ENCODE measurements at regions not wholly inside any gene's neighbourhood (a gene's known extent, or its start where the extent isn't known, plus 50 kb on each side); places are given as distances from the start of the nearest gene placed in this dataset.

- Histone ChIP-seq H3K4me3 (ENCODE audit: low read length) (no peak overlapping the region), H3K27me3 (ENCODE audit: control insufficient read depth, insufficient read depth, low read length) (no peaks in the 10 kb centered on the region), H3K4me1 (ENCODE audit: control insufficient read depth, insufficient read depth, low read length) (peaks cover 10% of the 10 kb centered on the region), H3K27ac (ENCODE audit: low read length) (no peak overlapping the region), H3K36me3 (ENCODE audit: control insufficient read depth, insufficient read depth, low read length) (no peaks in the 10 kb centered on the region), H3K9me3 (ENCODE audit: control insufficient read depth, low read depth, low read length) (no peaks in the 10 kb centered on the region)
- no CpG with 5 or more reads among the region's 7 CpGs for WGBS (ENCODE audit: insufficient coverage, low lambda C conversion rate)
- peak; percentile 52 to 69 for DNase-seq
Observed at GRCh38 chr5:107808671-107809137, 138.0 kb upstream of the EFNA5 start.

DNA sequence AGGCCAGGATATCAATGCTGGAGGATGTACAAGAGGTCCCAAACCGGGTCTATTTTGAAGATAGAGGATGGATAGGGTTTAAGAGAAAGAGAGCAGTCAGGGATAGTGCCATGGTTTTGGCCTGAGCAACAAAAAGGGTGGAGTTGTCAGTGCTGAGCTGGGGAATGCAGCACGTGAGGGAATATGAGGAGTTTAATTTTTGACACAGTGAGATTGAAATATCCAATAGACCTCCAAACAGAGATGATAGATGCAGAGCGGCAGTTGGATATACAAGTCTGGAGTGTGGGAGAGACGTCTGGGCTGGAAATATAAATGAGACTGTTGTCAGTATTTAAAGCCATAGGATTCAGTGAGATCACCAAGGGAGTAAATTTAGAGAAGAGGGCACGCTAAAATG lies 136.7 kb upstream of the EFNA5 start:
- Histone ChIP-seq H3K4me1 (ENCODE audit: control insufficient read depth, insufficient read depth, low read length) (peaks cover 10% of the 10 kb centered on the region), H3K27ac (ENCODE audit: low read length) (no peak overlapping the region), H3K9me3 (ENCODE audit: control insufficient read depth, low read depth, low read length) (no peaks in the 10 kb centered on the region), H3K4me3 (ENCODE audit: low read length) (no peak overlapping the region), H3K36me3 (ENCODE audit: control insufficient read depth, insufficient read depth, low read length) (no peaks in the 10 kb centered on the region), H3K27me3 (ENCODE audit: control insufficient read depth, insufficient read depth, low read length) (no peaks in the 10 kb centered on the region)
- WGBS (ENCODE audit: insufficient coverage, low lambda C conversion rate), result 80% methylated on average over 2 of the region's 5 CpGs
- DNase-seq, result no peak

GRCh38 chr5:107806705-107807104 lies 136.0 kb upstream of the EFNA5 start:
- H3K27ac ChIP-seq (ENCODE audit: low read length), result no peak overlapping the region
- peak in 1 of 2 donors; percentile 13 for DNase-seq
- WGBS (ENCODE audit: insufficient coverage, low lambda C conversion rate), result no CpG with 5 or more reads among the region's 1 CpG
- H3K9me3 ChIP-seq (ENCODE audit: control insufficient read depth, low read depth, low read length), result no peaks in the 10 kb centered on the region
- H3K36me3 ChIP-seq (ENCODE audit: control insufficient read depth, insufficient read depth, low read length), result no peaks in the 10 kb centered on the region
- H3K4me3 ChIP-seq (ENCODE audit: low read length), result no peak overlapping the region
- peaks cover 10% of the 10 kb centered on the region for H3K4me1 ChIP-seq (ENCODE audit: control insufficient read depth, insufficient read depth, low read length)
- H3K27me3 ChIP-seq (ENCODE audit: control insufficient read depth, insufficient read depth, low read length), result no peaks in the 10 kb centered on the region

- Histone ChIP-seq H3K27ac (ENCODE audit: low read length) (no peak overlapping the region), H3K36me3 (ENCODE audit: control insufficient read depth, insufficient read depth, low read length) (no peaks in the 10 kb centered on the region), H3K9me3 (ENCODE audit: control insufficient read depth, low read depth, low read length) (no peaks in the 10 kb centered on the region), H3K4me3 (ENCODE audit: low read length) (no peak overlapping the region), H3K27me3 (ENCODE audit: control insufficient read depth, insufficient read depth, low read length) (no peaks in the 10 kb centered on the region), H3K4me1 (ENCODE audit: control insufficient read depth, insufficient read depth, low read length) (peaks cover 10% of the 10 kb centered on the region)
- WGBS (ENCODE audit: insufficient coverage, low lambda C conversion rate), result no CpG with 5 or more reads among the region's 5 CpGs
- DNase-seq, result no peak
Observed at GRCh38 chr5:107806271-107806670, 135.5 kb upstream of the EFNA5 start.

DNA sequence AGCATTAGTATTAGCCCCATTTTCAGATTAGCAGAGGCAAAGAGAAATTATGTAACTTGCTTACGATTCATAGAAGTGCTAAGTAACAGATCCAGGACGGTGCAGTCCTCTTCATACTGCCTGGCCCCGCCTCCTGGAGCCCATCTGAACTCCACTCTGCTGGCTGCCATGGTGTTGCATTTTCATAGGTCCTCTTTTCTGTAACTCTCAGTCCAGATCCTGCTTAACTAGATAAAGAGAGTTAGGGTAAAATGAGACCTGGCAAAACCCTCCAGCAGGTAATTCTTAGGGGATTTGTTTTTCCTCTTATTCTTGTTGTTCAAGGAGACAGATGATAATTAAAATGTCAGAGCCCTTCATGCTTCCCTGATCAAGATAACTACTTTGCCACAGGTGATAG lies 135.1 kb upstream of the EFNA5 start:
- no peaks in the 10 kb centered on the region for H3K36me3 ChIP-seq (ENCODE audit: control insufficient read depth, insufficient read depth, low read length)
- WGBS (ENCODE audit: insufficient coverage, low lambda C conversion rate), result no CpG with 5 or more reads among the region's 3 CpGs

GRCh38 chr5:107805166-107805565 lies 134.4 kb upstream of the EFNA5 start:
- Histone ChIP-seq H3K36me3 (ENCODE audit: control insufficient read depth, insufficient read depth, low read length) (no peaks in the 10 kb centered on the region), H3K27ac (ENCODE audit: low read length) (peak overlapping the region; percentile 18), H3K4me3 (ENCODE audit: low read length) (no peak overlapping the region), H3K27me3 (ENCODE audit: control insufficient read depth, insufficient read depth, low read length) (no peaks in the 10 kb centered on the region), H3K4me1 (ENCODE audit: control insufficient read depth, insufficient read depth, low read length) (peaks cover 10% of the 10 kb centered on the region), H3K9me3 (ENCODE audit: control insufficient read depth, low read depth, low read length) (no peaks in the 10 kb centered on the region)
- WGBS (ENCODE audit: insufficient coverage, low lambda C conversion rate), result no CpG with 5 or more reads among the region's 6 CpGs
- DNase-seq, result peak in 1 of 2 donors; percentile 28

More for the DNA sequence above, 135.1 kb upstream of the EFNA5 start:
- H3K27me3 ChIP-seq (ENCODE audit: control insufficient read depth, insufficient read depth, low read length), result no peaks in the 10 kb centered on the region
- H3K9me3 ChIP-seq (ENCODE audit: control insufficient read depth, low read depth, low read length), result no peaks in the 10 kb centered on the region
- H3K4me1 ChIP-seq (ENCODE audit: control insufficient read depth, insufficient read depth, low read length), result peaks cover 10% of the 10 kb centered on the region
- no peak overlapping the region for H3K27ac ChIP-seq (ENCODE audit: low read length)
- no peak overlapping the region for H3K4me3 ChIP-seq (ENCODE audit: low read length)
- no peak for DNase-seq

DNA sequence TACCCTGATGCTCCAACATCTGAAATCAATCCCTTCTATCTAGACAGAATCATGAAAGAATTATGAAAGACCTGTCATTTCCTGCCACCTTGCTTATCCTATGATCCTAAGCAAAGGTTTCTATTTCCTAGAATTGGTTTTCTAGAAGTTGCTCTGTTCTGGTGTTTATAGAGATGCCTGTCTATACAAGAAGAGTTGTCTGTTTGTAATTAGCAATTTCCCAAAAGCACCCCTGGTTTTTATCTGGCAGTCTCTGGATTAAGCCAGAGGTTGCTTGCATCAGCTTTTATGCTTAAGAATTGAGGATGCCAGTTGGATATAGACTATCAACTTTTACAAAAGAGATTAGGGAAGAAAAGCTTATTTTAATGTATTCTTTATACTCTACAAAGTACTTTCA lies 133.0 kb upstream of the EFNA5 start:
- H3K4me3 ChIP-seq (ENCODE audit: low read length), result no peak overlapping the region
- H3K36me3 ChIP-seq (ENCODE audit: control insufficient read depth, insufficient read depth, low read length), result no peaks in the 10 kb centered on the region
- H3K4me1 ChIP-seq (ENCODE audit: control insufficient read depth, insufficient read depth, low read length), result peaks cover 10% of the 10 kb centered on the region
- H3K27ac ChIP-seq (ENCODE audit: low read length), result no peak overlapping the region
- H3K27me3 ChIP-seq (ENCODE audit: control insufficient read depth, insufficient read depth, low read length), result no peaks in the 10 kb centered on the region
- no peaks in the 10 kb centered on the region for H3K9me3 ChIP-seq (ENCODE audit: control insufficient read depth, low read depth, low read length)
- DNase-seq, result no peak

DNA sequence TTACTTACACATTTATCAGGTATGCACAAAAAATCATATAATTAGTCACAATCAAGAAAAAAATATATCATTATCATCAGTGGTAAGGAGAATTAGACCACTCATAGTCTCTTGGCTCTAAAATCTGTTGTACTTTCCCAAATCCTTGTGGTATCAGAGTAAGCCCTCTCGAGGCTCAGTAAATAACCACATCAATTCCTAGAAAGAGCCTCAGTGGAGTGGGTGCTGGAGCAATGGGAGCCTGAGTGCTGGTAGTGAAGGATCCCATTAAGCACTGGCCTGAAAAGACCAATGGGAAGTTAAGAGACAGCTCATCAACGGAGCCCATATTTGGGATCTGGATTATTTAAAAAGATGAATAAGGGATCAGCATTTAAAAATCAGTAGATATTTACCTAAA lies 130.3 kb upstream of the EFNA5 start:
- Histone ChIP-seq H3K4me3 (ENCODE audit: low read length) (no peak overlapping the region), H3K36me3 (ENCODE audit: control insufficient read depth, insufficient read depth, low read length) (no peaks in the 10 kb centered on the region), H3K9me3 (ENCODE audit: control insufficient read depth, low read depth, low read length) (no peaks in the 10 kb centered on the region), H3K27me3 (ENCODE audit: control insufficient read depth, insufficient read depth, low read length) (no peaks in the 10 kb centered on the region), H3K4me1 (ENCODE audit: control insufficient read depth, insufficient read depth, low read length) (peaks cover 4% of the 10 kb centered on the region), H3K27ac (ENCODE audit: low read length) (no peak overlapping the region)
- DNase-seq, result no peak
- 100% methylated on average over 1 of the region's 2 CpGs for WGBS (ENCODE audit: insufficient coverage, low lambda C conversion rate)

- no peaks in the 10 kb centered on the region for H3K27me3 ChIP-seq (ENCODE audit: control insufficient read depth, insufficient read depth, low read length)
- H3K36me3 ChIP-seq (ENCODE audit: control insufficient read depth, insufficient read depth, low read length), result no peaks in the 10 kb centered on the region
- DNase-seq, result no peak
- H3K4me1 ChIP-seq (ENCODE audit: control insufficient read depth, insufficient read depth, low read length), result no peaks in the 10 kb centered on the region
- H3K27ac ChIP-seq (ENCODE audit: low read length), result no peak overlapping the region
- no peak overlapping the region for H3K4me3 ChIP-seq (ENCODE audit: low read length)
- no CpG with 5 or more reads among the region's 7 CpGs for WGBS (ENCODE audit: insufficient coverage, low lambda C conversion rate)
- no peaks in the 10 kb centered on the region for H3K9me3 ChIP-seq (ENCODE audit: control insufficient read depth, low read depth, low read length)
Observed at GRCh38 chr5:107799306-107799705, 128.6 kb upstream of the EFNA5 start.

- H3K4me1 ChIP-seq (ENCODE audit: control insufficient read depth, insufficient read depth, low read length), result no peaks in the 10 kb centered on the region
- no peaks in the 10 kb centered on the region for H3K36me3 ChIP-seq (ENCODE audit: control insufficient read depth, insufficient read depth, low read length)
- DNase-seq, result no peak
- H3K27ac ChIP-seq (ENCODE audit: low read length), result no peak overlapping the region
- no peaks in the 10 kb centered on the region for H3K9me3 ChIP-seq (ENCODE audit: control insufficient read depth, low read depth, low read length)
- H3K27me3 ChIP-seq (ENCODE audit: control insufficient read depth, insufficient read depth, low read length), result no peaks in the 10 kb centered on the region
- no peak overlapping the region for H3K4me3 ChIP-seq (ENCODE audit: low read length)
- WGBS (ENCODE audit: insufficient coverage, low lambda C conversion rate), result 63% methylated on average over 1 of the region's 3 CpGs
Observed at GRCh38 chr5:107796797-107797196, 126.1 kb upstream of the EFNA5 start.

DNA sequence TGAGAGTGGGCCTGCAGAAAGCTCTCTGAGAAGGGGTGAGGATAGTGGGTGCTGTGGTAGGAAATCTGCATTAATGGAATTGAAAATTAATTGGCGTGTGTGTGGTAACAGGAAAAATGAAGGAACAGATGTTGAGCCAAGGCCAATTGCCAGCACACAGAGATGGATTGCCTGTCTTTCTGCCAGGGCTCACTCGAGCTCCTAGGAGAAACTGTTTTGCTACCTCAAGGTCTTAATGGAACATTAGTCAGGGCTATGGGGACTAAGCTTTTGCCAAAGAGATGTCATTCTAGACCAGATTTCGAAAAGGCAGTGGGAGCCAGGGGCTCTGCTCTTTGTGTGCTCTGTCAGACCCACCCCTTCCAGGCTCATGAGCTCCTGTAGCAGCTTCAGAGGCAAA lies 124.0 kb upstream of the EFNA5 start:
- Histone ChIP-seq H3K27ac (ENCODE audit: low read length) (no peak overlapping the region), H3K4me1 (ENCODE audit: control insufficient read depth, insufficient read depth, low read length) (no peaks in the 10 kb centered on the region), H3K4me3 (ENCODE audit: low read length) (no peak overlapping the region), H3K36me3 (ENCODE audit: control insufficient read depth, insufficient read depth, low read length) (no peaks in the 10 kb centered on the region), H3K9me3 (ENCODE audit: control insufficient read depth, low read depth, low read length) (no peaks in the 10 kb centered on the region), H3K27me3 (ENCODE audit: control insufficient read depth, insufficient read depth, low read length) (no peaks in the 10 kb centered on the region)
- WGBS (ENCODE audit: insufficient coverage, low lambda C conversion rate), result 100% methylated on average over 1 of the region's 3 CpGs
- no peak for DNase-seq

Measured in large intestine (tissue), 3 donors.